NCI-H2107 treated with DMSO at 0.1 percent for 48 hours (cell line): ENCODE measurements at regions not wholly inside any gene's neighbourhood (a gene's known extent, or its start where the extent isn't known, plus 50 kb on each side); places are given as distances from the start of the nearest gene placed in this dataset.
"Not testable (repeated sequence)": the region's sequence is repeated elsewhere in the genome, so short reads cannot be mapped to it uniquely, and the experiment has no call there.

Source experiments
- DNase-seq: peaks from one replicate; lab custom pipeline; 2025; ENCODE audit not compliant: unreplicated experiment; lab: John Stamatoyannopoulos, UW

DNA sequence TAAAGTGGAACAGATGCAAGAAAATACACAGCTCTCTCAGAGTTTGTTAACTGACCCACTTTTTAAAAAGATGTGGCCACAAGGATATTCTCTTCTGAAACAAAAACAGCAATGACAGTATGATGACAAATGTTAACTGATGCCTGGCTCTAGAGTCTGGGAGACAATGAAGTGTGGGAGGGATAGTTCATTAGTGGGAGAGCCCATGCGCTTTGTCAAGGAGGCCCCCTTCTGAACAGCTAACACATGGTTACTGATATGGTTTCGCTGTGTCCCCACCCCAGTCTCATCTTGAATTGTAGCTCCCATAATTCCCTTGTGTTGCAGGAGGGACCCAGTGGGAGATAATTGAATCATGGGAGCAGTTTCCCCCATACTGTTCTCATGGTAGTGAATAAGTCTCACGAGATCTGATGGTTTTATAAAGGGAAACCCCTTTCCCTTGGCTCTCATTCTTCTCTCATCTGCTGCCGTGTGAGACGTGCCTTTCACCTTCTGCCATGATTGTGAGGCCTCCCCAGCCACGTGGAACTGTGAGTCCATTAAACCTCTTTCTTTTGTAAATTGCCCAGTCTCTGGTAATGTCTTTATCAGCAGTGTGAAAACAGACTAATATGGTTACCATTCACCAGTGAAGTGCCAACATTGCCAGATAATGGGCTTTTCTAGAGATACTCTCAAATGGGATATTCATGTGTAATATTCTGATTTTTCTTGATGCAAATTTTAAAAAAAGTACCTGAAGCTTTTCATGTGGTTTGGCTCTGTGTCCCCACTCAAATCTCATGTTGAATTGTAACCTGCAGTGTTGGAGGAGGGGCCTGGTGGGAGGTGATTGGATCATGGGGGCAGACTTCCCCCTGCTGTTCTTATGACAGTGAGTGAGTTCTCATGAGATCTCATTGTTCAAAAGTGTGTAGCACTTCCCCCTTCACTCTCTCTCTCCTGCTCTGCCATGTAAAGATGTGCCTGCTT, 435.8 kb downstream of the SHISA9 start:
- not testable (repeated sequence) for DNase-seq

DNA sequence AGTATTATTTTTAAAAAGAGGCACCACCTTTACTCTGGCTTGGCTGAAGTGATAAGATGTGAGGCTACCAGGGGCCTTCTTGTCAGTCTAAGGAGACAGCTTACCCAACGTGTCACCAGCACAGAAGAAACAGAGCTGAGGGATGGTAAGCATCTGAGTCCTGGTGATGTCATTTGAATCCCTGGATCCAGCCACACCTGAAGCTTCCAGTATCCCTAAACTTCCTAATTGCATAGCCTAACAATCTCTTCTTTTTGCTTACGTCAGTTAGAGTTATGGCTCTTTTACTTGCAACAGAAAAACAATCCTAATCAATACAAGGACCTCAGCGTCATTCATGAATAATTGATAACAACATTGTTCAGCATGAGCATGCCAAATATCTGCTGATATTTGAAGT, 436.6 kb downstream of the SHISA9 start:
- no peak for DNase-seq

DNA sequence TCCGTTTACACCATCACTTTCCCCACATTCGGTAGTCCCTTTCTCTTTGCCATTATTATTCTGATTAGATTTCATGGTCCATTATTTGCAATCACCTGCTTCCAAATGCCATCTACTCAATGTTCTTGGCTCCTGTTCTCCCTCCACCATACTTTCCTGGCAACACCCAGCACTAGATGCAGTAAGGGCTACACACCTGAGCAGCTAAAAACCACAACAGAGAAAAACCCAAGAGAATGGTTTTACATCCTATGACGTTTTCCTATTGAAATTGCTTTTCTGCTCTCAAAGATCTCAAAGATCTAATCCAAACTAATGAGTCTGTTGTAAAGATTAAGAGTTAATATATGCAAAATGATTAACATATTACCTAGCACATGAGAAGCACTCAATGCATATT, 441.3 kb downstream of the SHISA9 start:
- no peak for DNase-seq

DNA sequence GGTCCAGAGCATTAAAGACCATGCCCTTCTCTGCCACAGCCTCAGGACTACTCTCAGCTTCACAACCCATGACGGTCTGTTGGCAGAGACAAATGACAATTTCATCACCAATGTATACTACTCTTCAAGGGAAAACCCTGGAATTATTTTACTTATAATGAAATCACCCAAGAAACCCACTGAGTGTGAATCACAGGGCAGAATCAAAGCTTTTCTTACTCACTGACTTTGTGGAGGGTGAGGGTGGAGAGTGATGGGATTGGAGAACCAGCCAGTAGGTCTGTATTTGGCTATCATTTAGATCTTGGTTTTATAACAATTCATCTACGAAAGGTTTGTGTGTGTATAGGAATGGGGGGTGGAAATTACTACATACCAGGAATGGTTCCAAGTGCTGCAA, 442.6 kb downstream of the SHISA9 start:
- no peak for DNase-seq

DNA sequence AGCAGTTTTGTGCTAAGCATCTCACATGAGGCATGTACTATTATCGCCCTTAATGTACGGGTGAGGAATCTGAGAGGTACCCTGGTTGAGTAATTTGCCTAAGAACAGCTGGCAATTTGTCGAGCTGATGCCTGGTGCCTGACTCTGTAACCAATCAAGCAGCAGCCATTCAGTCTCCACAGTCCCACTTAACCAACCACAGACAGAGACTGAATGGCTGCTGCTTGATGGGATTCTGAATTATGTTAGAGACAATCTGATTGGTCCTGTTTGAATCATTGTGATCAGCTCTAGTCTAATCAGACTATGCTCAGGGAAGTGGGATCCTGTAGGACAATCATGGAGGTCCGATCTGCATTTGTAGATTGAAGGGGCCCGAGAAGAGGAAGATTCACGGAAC, 447.0 kb downstream of the SHISA9 start:
- no peak for DNase-seq

DNA sequence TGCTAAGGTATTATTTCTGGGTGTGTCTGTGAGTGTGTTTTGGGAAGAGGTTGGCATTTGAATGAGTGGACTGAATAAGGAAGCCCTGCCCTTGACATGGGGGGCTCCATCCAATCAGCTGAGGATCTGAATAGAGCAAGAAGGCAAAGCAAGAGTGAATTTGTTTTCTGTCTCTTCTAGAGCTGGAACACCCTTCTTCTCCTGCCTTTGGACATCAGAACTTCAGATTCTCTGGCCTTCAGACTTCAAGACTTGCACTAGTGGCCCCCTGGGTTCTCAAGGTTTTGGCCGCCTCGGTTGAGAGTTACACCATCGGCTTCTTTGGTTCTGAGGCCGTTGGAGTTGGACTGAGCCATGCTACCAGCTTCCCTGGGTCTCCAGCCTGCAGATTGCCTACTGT, 448.6 kb downstream of the SHISA9 start:
- DNase-seq: no peak

DNA sequence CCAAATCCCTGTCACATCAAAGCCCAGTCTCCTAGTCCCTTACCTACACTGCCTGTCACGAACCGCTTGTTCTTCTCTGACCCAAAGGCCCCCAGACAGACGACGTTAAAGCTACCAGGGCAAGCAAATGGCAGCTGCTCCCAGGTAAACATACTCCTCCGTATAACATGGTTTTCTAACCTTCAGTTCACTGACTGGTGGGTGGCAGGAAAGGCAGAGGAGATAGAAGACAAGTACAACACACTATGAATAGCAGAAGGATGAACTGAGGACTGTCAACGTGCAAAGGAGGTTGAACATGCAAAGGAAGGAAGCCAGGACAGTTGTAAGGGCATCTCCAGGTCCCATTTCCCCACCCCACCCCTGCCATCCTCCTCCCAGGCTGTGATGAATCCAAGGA, 449.8 kb downstream of the SHISA9 start:
- no peak for DNase-seq

DNA sequence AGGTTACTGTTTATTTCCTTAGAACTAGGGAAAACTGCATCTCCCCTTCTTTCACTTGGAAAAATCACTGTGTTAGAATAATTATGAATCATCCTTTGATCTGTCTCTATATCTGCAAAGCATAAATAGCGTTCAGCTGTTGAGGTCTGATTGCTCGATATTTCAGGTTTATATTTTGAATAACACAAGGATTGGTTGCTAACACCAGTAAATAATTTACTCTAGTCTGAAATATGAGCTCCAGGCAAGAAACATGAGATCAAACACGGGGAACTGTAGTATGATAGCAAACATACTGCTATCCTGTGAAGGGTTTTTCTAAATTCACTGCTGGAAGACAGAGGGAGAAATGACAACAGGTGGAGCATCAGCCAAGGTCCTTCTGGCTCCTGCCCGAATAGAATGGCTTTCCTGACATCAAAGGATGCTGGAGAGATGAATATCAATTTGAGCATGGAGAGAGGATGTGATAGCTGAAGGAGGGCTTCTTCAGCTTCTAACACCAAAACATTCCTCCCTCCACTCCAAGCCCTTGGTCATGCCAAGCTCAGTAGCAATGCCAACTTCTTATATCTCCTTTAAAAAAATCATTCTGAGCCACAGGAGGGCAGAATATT, 450.3 kb downstream of the SHISA9 start:
- peak; percentile 70 for DNase-seq

DNA sequence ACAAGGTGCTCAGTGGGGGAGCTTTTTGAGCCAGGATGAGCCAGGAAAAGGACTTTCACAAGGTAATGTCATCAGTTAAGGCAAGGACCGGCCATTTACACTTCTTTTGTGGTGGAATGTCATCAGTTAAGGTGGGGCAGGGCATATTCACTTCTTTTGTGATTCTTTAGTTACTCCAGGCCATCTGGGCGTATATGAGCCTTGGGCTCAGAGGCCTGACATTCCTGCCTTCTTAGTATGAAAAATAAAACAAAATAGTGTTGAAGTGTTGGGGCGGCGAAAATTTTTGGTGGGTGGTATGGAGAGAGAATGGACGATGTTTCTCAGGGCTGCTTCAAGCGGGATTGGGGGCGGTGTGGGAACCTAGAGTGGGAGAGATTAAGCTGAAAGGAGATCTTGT, 451.4 kb downstream of the SHISA9 start:
- not testable (repeated sequence) for DNase-seq

DNA sequence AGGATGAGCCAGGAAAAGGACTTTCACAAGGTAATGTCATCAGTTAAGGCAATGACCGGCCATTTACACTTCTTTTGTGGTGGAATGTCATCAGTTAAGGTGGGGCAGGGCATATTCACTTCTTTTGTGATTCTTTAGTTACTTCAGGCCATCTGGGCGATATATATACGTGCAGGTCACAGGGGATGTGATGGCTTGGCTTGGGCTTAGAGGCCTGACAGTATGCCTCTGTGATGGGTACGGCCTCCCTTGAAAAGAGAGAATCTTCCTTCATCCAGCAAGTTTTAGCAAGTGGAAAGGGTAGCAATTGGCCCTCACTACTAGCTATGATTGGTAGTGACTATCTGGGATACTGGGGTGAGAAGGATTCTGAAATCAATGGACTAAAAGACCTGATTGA, 456.4 kb downstream of the SHISA9 start:
- DNase-seq: not testable (repeated sequence)

DNA sequence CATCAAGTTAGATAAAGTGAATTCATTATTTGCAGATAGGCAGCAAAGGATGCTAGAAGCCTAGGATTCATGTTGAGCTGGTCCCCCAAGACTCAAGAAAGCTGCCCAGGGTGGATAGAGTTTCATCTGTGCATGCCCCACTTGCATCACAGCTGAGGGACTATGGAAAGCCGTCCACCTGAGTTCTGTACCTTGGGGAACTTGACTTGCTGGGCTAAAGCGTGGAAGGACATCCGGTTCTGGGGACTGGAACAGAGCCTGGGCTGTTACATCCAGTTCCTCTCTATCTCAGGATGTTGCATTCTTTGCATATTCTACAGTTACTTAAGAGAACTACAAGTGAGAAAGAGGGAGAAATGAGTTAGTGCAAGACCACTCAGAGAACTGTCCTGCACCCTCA, 458.4 kb downstream of the SHISA9 start:
- DNase-seq: no peak

DNA sequence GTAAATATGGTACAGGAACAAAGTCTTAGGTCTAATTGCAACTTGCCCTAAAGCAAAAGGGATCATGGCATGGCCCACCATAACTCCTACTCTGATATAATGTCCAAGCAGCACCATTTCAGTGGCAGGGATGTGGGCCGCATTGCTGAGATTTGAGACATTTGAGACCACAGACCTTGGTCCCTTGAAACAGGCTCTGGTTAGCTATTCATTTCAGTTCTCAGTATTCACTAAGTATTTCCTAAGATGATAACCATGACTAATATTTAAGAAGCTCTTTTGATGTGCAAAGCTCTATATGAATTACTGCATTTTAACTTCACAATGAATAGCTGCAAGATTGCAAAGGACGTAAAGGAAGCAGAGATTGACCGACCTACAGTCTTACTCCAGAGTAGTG, 471.0 kb downstream of the SHISA9 start:
- DNase-seq: no peak

DNA sequence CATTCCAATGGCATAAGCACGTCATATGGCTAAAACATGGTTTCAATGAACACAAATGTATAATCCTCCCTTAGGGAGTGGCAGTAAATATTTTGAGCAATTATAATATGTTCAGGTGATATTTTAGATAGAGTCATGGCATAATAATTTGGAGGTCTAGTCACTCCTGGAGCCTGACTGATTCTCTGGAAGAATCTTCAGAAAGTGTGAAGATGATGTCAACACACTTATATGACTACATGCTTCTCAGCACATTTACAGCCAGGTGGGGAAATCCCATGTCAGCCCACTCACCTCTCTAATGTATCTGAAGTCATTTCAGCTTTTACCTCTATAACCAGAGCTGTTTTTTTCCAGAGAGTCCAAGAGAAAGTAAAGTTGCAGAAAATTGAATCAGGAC, 474.8 kb downstream of the SHISA9 start:
- no peak for DNase-seq

DNA sequence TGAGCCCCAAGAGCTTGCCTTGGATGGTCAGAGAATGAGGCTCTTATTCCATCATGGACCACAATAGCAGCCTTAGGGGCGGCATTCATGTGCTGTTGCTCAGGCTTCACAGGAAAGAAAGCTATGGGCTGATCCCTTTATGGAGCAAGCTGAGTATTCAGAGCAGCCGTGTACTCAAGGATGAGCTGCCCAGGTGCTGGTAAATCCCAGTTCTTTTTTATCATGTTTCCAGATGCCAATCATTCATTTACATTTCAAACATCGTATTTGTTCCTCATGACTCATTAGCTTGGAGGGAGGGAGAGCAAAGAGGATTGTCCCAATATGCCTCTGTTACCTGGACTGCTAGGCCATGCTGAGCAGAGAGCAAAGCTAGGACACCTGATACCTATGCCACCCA, 475.7 kb downstream of the SHISA9 start:
- no peak for DNase-seq

DNA sequence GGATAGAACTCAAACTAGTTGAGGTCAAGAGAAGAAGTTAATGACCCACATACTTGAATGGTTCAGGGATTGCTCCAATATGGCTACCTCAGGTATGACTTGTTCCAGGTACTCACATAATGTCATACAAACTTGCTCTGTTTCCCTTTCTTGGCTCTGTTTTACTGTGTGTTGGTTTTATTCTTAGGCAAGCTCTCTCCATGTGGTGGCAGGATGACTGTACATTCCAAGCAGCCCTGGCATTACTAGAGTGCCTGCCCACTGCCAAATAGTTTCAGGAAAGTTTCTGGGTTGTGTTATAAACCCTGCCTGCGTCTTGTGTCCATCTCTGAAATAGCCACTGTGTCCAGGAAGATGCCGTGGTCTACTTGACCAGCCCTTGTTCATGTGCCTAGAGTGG, 476.8 kb downstream of the SHISA9 start:
- DNase-seq: no peak

DNA sequence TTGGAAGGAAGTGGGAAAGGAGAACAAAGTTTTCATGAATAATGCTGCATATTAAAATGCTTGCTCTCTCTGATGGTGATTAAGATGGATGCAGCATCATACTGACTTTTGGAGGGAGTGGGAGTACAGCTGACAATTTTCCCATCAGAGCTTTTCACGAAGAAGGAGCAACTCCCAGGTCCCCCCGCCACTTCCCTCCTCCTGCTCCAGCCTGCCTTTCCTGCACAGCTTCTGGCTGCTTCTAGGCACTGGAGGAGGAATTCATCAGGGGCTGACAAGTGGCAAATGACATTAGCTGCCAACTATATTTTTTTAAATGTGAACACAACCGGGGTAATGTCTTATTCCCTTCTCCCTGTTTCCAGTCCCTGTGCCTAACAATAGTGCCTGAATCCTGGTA, 477.9 kb downstream of the SHISA9 start:
- no peak for DNase-seq

DNA sequence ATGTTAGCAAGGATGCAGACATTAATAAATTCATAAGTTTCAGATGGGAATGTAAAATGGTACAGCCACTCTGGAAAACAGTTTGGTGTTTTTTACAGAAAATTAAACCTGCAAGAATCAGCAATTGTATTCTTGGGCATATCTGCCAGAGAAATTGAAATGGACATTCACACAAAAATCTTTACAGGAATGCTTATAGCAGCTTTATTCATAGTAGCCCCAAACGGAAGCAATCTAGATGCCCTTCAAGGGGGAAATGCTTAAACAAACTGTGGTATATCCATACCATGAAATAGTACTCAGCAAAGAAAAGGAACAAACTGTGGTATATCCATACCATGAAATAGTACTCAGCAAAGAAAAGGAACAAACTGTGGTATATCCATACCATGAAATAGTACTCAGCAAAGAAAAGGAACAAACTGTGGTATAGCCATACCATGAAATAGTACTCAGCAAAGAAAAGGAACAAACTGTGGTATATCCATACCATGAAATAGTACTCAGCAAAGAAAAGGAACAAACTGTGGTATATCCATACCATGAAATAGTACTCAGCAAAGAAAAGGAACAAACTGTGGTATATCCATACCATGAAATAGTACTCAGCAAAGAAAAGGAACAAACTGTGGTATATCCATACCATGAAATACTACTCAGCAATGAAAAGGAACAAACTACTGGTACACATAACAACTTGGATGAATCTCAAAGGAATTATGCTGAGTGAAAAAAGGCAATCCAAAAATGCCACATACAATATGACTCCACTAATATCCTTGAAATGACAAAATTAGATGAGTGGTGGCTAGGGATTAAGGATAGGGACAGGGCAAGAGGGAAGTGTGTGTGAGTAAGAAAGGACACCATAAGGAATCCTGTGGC, 484.0 kb downstream of the SHISA9 start:
- not testable (repeated sequence) for DNase-seq

DNA sequence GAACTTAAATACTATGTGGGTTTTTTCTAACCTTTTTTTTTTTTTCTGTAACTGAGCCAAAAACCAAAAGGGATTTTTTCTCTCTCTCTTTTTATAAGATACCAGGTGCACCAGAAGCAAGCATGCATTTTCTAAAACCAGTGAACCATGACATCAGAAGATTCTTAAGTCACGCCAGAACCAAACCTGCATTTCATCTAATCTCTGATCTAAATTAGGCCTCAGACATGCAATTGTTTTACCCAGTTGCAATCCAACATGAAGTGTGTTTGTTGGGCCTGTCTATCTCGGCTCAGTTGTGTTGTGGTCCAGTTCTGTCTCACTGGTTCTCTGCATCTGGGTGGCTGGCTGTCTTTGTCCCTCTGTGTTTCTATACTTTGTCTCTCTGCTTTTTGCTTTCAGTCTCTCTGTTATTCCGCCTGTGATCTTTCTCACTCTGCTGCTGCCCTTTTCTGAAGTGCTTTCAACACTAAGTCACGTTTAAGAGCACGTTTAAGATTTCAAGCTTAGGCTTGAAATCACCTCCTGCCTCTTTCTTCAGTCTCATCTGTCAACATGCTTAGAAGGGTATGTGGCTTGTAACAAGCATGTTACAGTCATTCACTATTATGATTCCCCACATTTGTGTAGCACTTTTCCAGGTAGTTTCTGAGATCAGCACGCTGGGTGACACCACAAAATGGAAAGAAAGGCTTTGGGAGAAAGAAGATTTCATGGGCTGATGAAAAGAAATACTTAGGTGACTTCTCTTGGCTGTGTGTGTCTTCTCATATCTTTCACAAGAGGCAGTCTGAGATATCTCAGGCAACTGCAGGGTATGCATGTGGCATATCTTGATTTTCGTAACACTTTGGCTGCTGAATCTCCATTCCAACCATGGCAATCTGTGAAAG, 488.9 kb downstream of the SHISA9 start:
- peak; percentile 92 for DNase-seq

DNA sequence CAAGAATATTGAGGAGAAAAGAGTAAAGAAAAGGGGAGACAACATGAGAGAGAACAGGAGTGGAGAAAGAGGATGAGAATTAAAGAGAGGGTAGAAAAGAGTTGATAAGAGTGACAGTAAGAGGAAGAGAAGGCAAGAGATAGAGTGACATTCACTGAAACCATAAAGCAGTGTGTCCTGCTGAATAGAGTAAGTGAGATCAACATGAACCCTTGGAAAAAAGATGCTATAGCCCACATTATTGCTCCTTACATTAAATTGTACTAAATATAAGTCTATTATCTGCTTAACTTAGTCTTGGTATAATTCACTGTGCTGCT, 489.5 kb downstream of the SHISA9 start:
- DNase-seq: no peak

DNA sequence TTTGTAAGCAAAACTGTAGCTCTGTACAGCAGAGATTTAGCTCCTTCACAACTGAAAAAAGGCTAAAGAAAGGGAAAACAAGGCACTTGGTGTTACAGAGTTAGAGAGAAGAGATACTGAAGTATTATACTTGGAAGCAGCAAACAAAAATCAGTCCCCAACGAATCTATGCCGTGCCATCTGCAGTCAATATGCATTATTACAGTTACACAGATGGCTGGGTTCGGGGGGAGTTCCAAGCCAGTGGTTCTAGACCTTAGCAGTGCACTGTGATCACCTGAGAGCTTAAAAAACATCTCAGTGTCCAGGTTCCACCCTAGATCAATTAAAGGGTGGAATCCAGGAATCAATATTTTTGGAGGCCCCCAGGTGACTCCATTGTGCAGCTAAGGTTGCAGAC, 489.9 kb downstream of the SHISA9 start:
- no peak for DNase-seq

DNA sequence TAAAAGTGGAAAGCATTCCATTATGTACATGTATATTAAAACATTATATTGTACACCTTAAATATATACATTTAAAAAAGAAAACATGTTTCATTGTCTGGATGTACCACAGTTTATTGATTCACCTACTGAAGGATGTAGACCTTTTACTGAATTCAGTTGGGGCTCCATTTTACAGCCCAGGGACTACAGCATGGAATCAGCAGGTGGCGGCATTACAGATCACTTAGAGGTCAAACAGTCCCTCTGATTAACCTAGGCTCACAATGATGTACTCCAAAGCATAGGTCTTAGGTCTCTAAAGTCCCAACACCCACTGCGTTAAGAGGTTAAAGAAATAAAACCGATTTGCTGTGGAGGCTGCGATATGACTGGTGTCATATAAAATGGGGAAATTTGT, 490.9 kb downstream of the SHISA9 start:
- no peak for DNase-seq
